Fibroblast of skin of scalp (primary cell): ENCODE measurements at regions not wholly inside any gene's neighbourhood (a gene's known extent, or its start where the extent isn't known, plus 50 kb on each side); places are given as distances from the start of the nearest gene placed in this dataset.
"Not testable (repeated sequence)": the region's sequence is repeated elsewhere in the genome, so short reads cannot be mapped to it uniquely, and the experiment has no call there.

Experiments used
- DNase-seq: peaks from one replicate; pipeline ENCODE4 v3.0.0-alpha.2; 2013

GRCh38 chr11:15818132-15818842, 538.1 kb downstream of the SOX6 start:
- DNase-seq = no peak

- DNase-seq = peak; percentile 51
Observed at GRCh38 chr11:15819679-15820286, 536.6 kb downstream of the SOX6 start.

GRCh38 chr11:15821451-15821850, 534.9 kb downstream of the SOX6 start:
- no peak for DNase-seq

GRCh38 chr11:15824060-15824459, 532.3 kb downstream of the SOX6 start:
- DNase-seq = peak; percentile 27

- no peak for DNase-seq
Observed at GRCh38 chr11:15825976-15826650, 530.2 kb downstream of the SOX6 start.

GRCh38 chr11:15826826-15827225, 529.5 kb downstream of the SOX6 start:
- DNase-seq = peak; percentile 38

- DNase-seq = no peak
Observed at GRCh38 chr11:15828215-15828853, 528.0 kb downstream of the SOX6 start.

GRCh38 chr11:15829312-15829711, 527.0 kb downstream of the SOX6 start:
- no peak for DNase-seq

GRCh38 chr11:15830741-15831428, 525.5 kb downstream of the SOX6 start:
- DNase-seq = no peak

GRCh38 chr11:15835788-15836411, 520.4 kb downstream of the SOX6 start:
- DNase-seq = no peak

- DNase-seq = no peak
Observed at GRCh38 chr11:15836795-15837194, 519.6 kb downstream of the SOX6 start.

GRCh38 chr11:15837901-15838489, 518.4 kb downstream of the SOX6 start:
- no peak for DNase-seq

- no peak for DNase-seq
Observed at GRCh38 chr11:15839061-15839460, 517.3 kb downstream of the SOX6 start.

- DNase-seq = no peak
Observed at GRCh38 chr11:15840966-15841365, 515.4 kb downstream of the SOX6 start.

- no peak for DNase-seq
Observed at GRCh38 chr11:15841931-15842740, 514.2 kb downstream of the SOX6 start.

- DNase-seq = no peak
Observed at GRCh38 chr11:15843309-15843872, 513.0 kb downstream of the SOX6 start.

GRCh38 chr11:15845261-15845660, 511.1 kb downstream of the SOX6 start:
- DNase-seq = no peak

GRCh38 chr11:15848631-15849168, 507.6 kb downstream of the SOX6 start:
- no peak for DNase-seq

GRCh38 chr11:15849257-15849656, 507.1 kb downstream of the SOX6 start:
- DNase-seq = no peak

- DNase-seq = not testable (repeated sequence)
Observed at GRCh38 chr11:15850335-15850734, 506.0 kb downstream of the SOX6 start.
